Activated T-helper 17 cell treated with anti-CD3 and anti-CD28 coated beads, Interleukin-2, amount 50 U/mL, for 72 hours (primary cell): ENCODE measurements at regions not wholly inside any gene's neighbourhood (a gene's known extent, or its start where the extent isn't known, plus 50 kb on each side); places are given as distances from the start of the nearest gene placed in this dataset.

Experiments used
- ATAC-seq: fragments of 150-1000 bp; cut with Tn5 transposase; replicated peaks from 2 replicates; pipeline ENCODE4 v1.10.0; 2021; ENCODE audit warnings: mild to moderate bottlenecking, moderate library complexity
- H3K27ac Mint-ChIP-seq: one replicate; pipeline ENCODE4 v1.8.0; 2022; ENCODE audit warnings: mixed read lengths
- H3K27me3 Mint-ChIP-seq: one replicate; pipeline ENCODE4 v1.8.0; 2022; ENCODE audit warnings: mixed read lengths
- H3K36me3 Mint-ChIP-seq: one replicate; pipeline ENCODE4 v1.8.0; 2022; ENCODE audit warnings: low read depth, mild to moderate bottlenecking, mixed read lengths
- H3K4me1 Mint-ChIP-seq: one replicate; pipeline ENCODE4 v1.8.0; 2022; ENCODE audit warnings: mixed read lengths
- H3K4me3 Mint-ChIP-seq: one replicate; pipeline ENCODE4 v1.8.0; 2022; ENCODE audit warnings: mild to moderate bottlenecking, mixed read lengths
- H3K9me3 Mint-ChIP-seq: one replicate; pipeline ENCODE4 v1.8.0; 2022; ENCODE audit warnings: mixed read lengths

GRCh38 chr13:74202129-74202813 is 68.1 kb upstream of the KLF12 start:
- peaks cover 5% of the 10 kb centered on the region for H3K4me1 Mint-ChIP-seq
- no peaks in the 10 kb centered on the region for H3K36me3 Mint-ChIP-seq
- no peak for ATAC-seq
- no peak overlapping the region for H3K4me3 Mint-ChIP-seq
- H3K27me3 Mint-ChIP-seq = no peaks in the 10 kb centered on the region
- H3K9me3 Mint-ChIP-seq = no peaks in the 10 kb centered on the region
- H3K27ac Mint-ChIP-seq = no peak overlapping the region

- Mint-ChIP-seq H3K9me3 (no peaks in the 10 kb centered on the region), H3K36me3 (no peaks in the 10 kb centered on the region), H3K4me3 (no peak overlapping the region), H3K27me3 (no peaks in the 10 kb centered on the region), H3K4me1 (peaks cover 5% of the 10 kb centered on the region), H3K27ac (no peak overlapping the region)
- no peak for ATAC-seq
Observed at GRCh38 chr13:74201530-74201929, 67.3 kb upstream of the KLF12 start.

DNA sequence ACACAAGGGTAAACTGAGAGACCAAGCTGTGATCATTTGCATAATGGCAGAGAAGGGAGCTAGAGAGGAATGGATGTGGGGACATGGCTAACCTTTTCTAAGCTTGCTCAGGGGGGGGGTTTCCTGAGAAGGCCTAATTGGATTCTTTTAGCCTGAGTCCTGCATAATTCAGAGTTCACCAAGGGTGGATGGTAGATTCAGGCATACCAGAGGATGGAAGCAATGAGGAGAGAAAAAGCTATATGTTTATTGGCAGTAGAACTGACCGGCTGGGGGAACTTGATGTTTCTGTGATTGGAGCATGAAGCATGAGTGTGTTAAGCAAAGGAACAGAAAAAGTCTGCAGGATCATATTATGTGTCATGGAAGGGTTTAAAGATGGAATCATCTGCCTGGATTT is 65.9 kb upstream of the KLF12 start:
- H3K4me3 Mint-ChIP-seq = no peak overlapping the region
- ATAC-seq = no peak
- H3K27me3 Mint-ChIP-seq = no peaks in the 10 kb centered on the region

DNA sequence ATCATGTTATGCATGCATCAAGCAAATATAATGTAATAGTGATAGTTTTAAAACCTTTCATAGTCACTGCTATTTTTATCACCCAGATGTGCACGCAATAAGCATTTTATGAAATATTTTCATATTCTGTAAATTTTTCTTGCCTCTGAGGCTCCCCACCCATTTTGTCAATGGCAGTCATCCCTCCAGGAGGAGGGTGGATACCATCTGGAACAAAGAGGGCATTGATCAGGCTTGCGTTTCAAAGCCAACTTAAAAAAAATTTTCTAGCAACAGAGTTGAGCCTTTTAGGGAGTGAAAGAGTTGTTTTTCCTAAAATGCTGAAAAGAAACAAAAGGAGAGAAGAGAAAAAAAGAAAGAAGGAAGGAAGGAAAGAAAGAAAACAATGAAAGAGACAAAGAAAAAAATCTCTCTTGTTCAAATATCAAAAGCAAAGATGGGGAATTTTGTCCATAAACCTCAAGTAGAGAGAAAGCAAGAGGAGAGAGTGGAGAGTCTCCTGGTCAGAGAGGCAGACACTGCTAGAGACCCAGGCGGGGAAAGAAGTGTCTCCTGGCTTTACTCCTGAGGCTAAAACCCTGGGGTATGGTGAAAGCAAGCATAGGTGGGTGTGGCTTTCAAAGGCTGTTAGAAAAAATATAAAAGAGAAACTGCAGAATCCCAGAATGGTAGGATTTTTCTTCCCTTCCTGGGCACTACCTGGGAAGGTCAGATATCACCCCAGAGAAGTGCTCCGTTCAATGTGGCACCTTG is 63.6 kb upstream of the KLF12 start:
- H3K4me1 Mint-ChIP-seq = peaks cover 9% of the 10 kb centered on the region
- H3K27me3 Mint-ChIP-seq = no peaks in the 10 kb centered on the region
- no peak for ATAC-seq
- H3K9me3 Mint-ChIP-seq = no peaks in the 10 kb centered on the region
- H3K36me3 Mint-ChIP-seq = no peaks in the 10 kb centered on the region
- H3K27ac Mint-ChIP-seq = no peak overlapping the region
- H3K4me3 Mint-ChIP-seq = no peak overlapping the region

More for the DNA sequence above, 65.9 kb upstream of the KLF12 start:
- Mint-ChIP-seq H3K36me3 (no peaks in the 10 kb centered on the region), H3K4me1 (peaks cover 5% of the 10 kb centered on the region), H3K27ac (no peak overlapping the region), H3K9me3 (no peaks in the 10 kb centered on the region)

GRCh38 chr13:74194846-74195245 is 60.6 kb upstream of the KLF12 start:
- no peak for ATAC-seq
- Mint-ChIP-seq H3K27me3 (no peaks in the 10 kb centered on the region), H3K27ac (no peak overlapping the region)

DNA sequence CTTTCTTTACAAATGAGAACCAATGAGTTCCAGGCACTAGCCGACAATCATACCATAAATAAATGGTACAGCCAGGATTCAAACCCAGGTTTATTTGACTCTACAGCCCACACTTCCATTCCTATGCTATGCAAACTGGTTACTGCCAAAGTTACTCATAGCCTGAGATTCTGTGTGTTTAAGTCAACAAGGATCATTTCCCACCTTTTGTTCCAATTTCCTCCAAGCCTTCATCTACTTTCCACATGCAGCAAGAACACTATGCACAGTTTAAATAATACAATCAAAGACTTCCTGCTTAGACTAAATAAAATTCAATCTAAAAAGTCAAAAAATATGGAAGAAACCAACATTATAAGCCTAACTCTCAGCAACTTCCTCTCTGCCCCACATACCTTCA is 59.2 kb upstream of the KLF12 start:
- Mint-ChIP-seq H3K4me1 (peaks cover 8% of the 10 kb centered on the region), H3K36me3 (no peaks in the 10 kb centered on the region), H3K4me3 (no peak overlapping the region), H3K9me3 (no peaks in the 10 kb centered on the region), H3K27me3 (no peaks in the 10 kb centered on the region), H3K27ac (no peak overlapping the region)
- no peak for ATAC-seq

More at GRCh38 chr13:74194846-74195245, 60.6 kb upstream of the KLF12 start:
- Mint-ChIP-seq H3K4me3 (no peak overlapping the region), H3K9me3 (no peaks in the 10 kb centered on the region), H3K36me3 (no peaks in the 10 kb centered on the region), H3K4me1 (peaks cover 8% of the 10 kb centered on the region)

GRCh38 chr13:74191410-74191809 is 57.2 kb upstream of the KLF12 start:
- Mint-ChIP-seq H3K36me3 (no peaks in the 10 kb centered on the region), H3K9me3 (no peaks in the 10 kb centered on the region), H3K4me1 (peaks cover 8% of the 10 kb centered on the region), H3K27ac (no peak overlapping the region), H3K4me3 (no peak overlapping the region), H3K27me3 (no peaks in the 10 kb centered on the region)
- ATAC-seq = peak; percentile 84

- no peaks in the 10 kb centered on the region for H3K27me3 Mint-ChIP-seq
- H3K27ac Mint-ChIP-seq = peak overlapping the region; percentile 5
- peaks cover 8% of the 10 kb centered on the region for H3K4me1 Mint-ChIP-seq
- H3K36me3 Mint-ChIP-seq = no peaks in the 10 kb centered on the region
- ATAC-seq = peak; percentile 70
- H3K9me3 Mint-ChIP-seq = no peaks in the 10 kb centered on the region
- no peak overlapping the region for H3K4me3 Mint-ChIP-seq
Observed at GRCh38 chr13:74190999-74191398, 56.8 kb upstream of the KLF12 start.

DNA sequence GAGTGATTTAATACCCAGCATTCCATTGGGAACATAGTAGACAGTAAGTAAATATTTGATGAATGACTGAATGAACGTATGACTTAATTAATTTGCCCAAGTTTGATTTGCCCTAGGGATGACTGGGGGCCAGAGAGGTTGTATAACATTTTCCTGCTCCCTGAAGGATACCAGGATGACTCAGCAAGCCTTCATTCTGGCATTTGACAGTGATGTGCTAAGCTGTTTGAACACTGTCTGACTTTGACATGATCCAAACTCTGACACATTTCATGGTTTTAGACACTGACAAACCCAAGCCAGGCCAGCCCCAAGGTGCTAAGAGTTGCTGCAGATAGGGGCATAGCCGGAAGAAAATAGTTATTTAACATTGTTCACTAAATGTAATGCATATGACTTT is 53.4 kb upstream of the KLF12 start:
- ATAC-seq = no peak
- no peak overlapping the region for H3K27ac Mint-ChIP-seq
- H3K27me3 Mint-ChIP-seq = no peaks in the 10 kb centered on the region
- no peak overlapping the region for H3K4me3 Mint-ChIP-seq
- no peaks in the 10 kb centered on the region for H3K9me3 Mint-ChIP-seq
- no peaks in the 10 kb centered on the region for H3K36me3 Mint-ChIP-seq
- peaks cover 4% of the 10 kb centered on the region for H3K4me1 Mint-ChIP-seq

- no peaks in the 10 kb centered on the region for H3K4me1 Mint-ChIP-seq
- H3K27me3 Mint-ChIP-seq = no peaks in the 10 kb centered on the region
- no peaks in the 10 kb centered on the region for H3K36me3 Mint-ChIP-seq
- H3K27ac Mint-ChIP-seq = no peak overlapping the region
- no peak for ATAC-seq
- H3K4me3 Mint-ChIP-seq = no peak overlapping the region
- H3K9me3 Mint-ChIP-seq = no peaks in the 10 kb centered on the region
Observed at GRCh38 chr13:74184283-74184682, 50.1 kb upstream of the KLF12 start.
